Mucosa of descending colon (tissue), 3 donors: ENCODE measurements at regions not wholly inside any gene's neighbourhood (a gene's known extent, or its start where the extent isn't known, plus 50 kb on each side); places are given as distances from the start of the nearest gene placed in this dataset.
A peak's percentile ranks its signal among the peaks of the same experiment; 100 is the strongest.

ENCODE experiments used
- ATAC-seq: fragments of 200-7000 bp; cut with Tn5 transposase; one replicate; pipeline ENCODE4 v1.9.1; 2020; ENCODE audit warnings: mild to moderate bottlenecking, moderate library complexity
- DNase-seq, 3 donors: peaks; one replicate each; pipeline ENCODE4 v3.0.0-alpha.2; 2020
- H3K36me3 ChIP-seq: fragments of 200-600 bp; one replicate; pipeline ENCODE4 v1.8.0; 2021; ENCODE audit warnings: low read depth, mild to moderate bottlenecking
- H3K4me1 ChIP-seq: fragments of 200-600 bp; one replicate; pipeline ENCODE4 v1.8.0; 2021; ENCODE audit warnings: low read depth, mild to moderate bottlenecking
- H3K4me3 ChIP-seq: fragments of 200-600 bp; one replicate; pipeline ENCODE4 v1.8.0; 2021; ENCODE audit warnings: mild to moderate bottlenecking
- H3K9me3 ChIP-seq: fragments of 200-600 bp; one replicate; pipeline ENCODE4 v1.8.0; 2021; ENCODE audit warnings: mild to moderate bottlenecking
- intact Hi-C, 2 donors: fragments of 100-400 bp; cut with DNase I in 1 of 2; cut with micrococcal nuclease in 1 of 2; formaldehyde crosslinking; loops; one replicate each; pipeline versions ENCODE4 v1.11.0 to v1.11.1; 2022; cut with DNase I, micrococcal nuclease
- TF ChIP-seq, protein P1 (sequence below): fragments of 200-600 bp; IDR thresholded peaks from one replicate; pipeline ENCODE4 v1.8.0; 2022; ENCODE audit warnings: antibody characterized with exemption, mild to moderate bottlenecking
- donor health status: DM: no; HTN: no; CAD: no; lungs with moderate emphysema.
- donor health status: DM: no; HTN: no; CAD: no.
- donor health status: DM: no; HTN: yes; CAD: no.

DNA sequence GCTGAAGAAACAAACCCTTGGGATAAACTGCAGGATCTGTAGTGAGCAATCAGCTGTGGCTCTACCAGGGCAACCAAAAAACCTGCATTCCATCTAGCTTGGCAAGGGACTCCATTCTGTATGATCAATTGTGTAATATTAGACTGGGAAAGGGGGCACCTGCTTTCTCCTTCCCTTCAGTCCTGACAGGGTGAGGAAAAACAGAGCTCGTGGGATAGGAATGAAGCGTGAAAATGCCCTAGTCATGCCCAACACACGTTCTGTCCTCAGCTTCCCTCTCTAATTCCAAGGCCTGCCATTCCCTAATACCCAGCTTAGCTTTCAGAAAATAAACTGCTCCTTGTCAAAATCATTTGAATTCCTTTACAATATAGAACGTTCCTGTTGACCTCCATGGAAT lies 442.3 kb downstream of the PLPP3 start:
- Histone ChIP-seq H3K36me3 (no peaks in the 10 kb centered on the region), H3K4me3 (no peak overlapping the region), H3K9me3 (no peaks in the 10 kb centered on the region), H3K4me1 (peaks cover 4% of the 10 kb centered on the region)
- ATAC-seq (no peak), DNase-seq (no peak)
- TF ChIP-seq, protein P1, sequence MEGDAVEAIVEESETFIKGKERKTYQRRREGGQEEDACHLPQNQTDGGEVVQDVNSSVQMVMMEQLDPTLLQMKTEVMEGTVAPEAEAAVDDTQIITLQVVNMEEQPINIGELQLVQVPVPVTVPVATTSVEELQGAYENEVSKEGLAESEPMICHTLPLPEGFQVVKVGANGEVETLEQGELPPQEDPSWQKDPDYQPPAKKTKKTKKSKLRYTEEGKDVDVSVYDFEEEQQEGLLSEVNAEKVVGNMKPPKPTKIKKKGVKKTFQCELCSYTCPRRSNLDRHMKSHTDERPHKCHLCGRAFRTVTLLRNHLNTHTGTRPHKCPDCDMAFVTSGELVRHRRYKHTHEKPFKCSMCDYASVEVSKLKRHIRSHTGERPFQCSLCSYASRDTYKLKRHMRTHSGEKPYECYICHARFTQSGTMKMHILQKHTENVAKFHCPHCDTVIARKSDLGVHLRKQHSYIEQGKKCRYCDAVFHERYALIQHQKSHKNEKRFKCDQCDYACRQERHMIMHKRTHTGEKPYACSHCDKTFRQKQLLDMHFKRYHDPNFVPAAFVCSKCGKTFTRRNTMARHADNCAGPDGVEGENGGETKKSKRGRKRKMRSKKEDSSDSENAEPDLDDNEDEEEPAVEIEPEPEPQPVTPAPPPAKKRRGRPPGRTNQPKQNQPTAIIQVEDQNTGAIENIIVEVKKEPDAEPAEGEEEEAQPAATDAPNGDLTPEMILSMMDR: no peak
- intact Hi-C loops: no loop called here

DNA sequence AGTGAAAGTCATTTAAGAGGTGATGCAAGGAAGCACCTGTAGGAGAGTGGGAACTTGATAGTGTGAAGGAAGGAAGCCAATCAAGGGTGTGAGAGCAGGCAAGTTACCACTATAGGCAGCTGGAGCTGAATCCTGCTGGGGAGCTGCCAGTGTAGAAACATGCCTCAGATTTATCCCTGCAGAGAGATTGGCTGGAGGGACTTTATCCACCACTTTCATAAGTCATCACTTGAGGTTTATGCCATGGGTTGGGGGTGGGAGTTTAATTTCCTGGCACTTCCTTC lies 443.6 kb downstream of the PLPP3 start:
- TF ChIP-seq, protein P1: no peak
- no peaks in the 10 kb centered on the region for H3K4me1 ChIP-seq
- no peaks in the 10 kb centered on the region for H3K9me3 ChIP-seq
- DNase-seq (no peak), ATAC-seq (no peak)
- no peaks in the 10 kb centered on the region for H3K36me3 ChIP-seq
- no peak overlapping the region for H3K4me3 ChIP-seq
- intact Hi-C loops: no loop called here

DNA sequence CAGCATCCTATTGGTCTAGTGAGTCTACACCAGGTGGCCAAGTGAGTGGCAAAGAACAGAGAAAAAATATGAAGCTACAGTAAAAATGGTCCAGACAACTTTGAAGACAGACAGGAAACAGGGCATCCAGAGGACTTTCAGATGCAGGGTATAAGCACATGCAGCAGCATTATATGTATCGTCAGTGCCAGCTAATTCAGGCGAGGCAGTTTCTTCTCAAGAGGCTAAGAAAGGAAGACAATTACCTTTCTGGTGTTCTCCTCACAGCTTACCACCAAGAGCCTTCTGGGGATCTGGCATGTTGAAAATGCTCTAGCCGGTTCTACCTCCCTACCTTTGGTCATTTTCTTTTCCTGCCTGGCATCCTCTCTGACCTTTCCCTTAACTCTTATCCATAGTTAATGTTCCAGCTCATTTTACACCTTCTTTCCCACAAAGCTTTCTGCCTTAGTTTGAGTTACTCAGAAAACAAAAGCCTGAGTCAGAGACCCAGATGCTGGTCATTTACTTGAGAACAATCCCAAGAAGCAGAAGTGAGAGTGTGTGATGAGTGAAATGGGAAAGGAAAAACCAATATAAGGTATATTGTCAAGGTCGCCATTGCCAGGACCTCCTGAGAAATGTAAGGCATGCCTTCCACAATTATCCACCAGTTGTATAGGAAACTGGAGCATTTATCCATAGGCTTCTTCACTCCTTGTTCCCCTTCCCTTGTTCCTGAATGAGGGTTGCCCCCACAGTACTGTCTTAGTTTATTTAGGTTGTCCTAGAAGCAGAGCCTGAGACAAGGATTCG lies 444.1 kb downstream of the PLPP3 start:
- TF ChIP-seq, protein P1: no peak
- no peaks in the 10 kb centered on the region for H3K9me3 ChIP-seq
- no peaks in the 10 kb centered on the region for H3K4me1 ChIP-seq
- H3K36me3 ChIP-seq: no peaks in the 10 kb centered on the region
- H3K4me3 ChIP-seq: no peak overlapping the region
- intact Hi-C loops: no loop called here
- DNase-seq (no peak), ATAC-seq (no peak)

DNA sequence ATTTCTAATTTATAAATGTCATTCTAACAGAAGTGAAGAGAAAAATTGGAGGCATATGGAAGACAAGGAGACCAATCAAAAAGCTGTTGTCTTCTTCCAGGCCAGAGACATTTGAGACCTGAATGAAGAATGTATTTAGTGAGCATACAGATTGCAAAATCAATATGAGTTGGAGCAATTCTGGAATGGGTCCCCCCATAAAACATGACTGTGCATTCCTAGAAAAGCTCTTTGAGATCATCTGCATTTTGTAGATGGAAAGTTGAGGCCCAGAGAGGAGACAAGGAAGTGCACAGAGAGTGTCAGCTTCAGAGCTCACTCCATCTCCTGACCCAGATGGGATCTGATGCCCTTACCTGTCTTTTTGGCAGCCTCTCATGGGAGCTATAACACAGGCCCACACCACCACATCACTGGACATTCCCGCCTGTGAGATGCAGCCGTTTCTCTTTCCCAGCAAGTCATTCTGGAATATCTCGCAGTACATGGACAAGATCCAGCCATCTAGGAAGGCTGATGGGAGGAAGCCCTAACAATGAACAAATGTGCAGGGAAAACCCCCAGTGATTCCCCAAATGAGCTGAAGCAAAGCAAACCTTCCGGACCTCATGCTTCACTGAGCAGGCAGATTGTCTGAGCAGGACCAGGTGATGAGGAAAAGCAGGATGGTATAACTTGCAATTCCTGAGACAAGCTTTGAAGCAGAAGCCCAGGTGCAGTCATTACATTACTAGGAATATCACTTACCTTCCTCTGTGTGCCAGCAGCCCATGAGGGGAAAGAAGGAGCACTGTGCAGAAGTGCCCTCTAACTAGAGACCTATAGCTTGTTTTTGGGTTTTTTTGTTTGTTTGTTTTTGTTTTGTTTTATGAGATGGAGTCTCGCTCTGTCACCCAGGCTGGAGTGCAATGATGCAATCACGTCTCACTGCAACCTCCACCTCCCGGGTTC lies 445.6 kb downstream of the PLPP3 start:
- H3K4me1 ChIP-seq: no peaks in the 10 kb centered on the region
- DNase-seq: no peak
- no peaks in the 10 kb centered on the region for H3K36me3 ChIP-seq
- no peaks in the 10 kb centered on the region for H3K9me3 ChIP-seq
- intact Hi-C loops: no loop called here
- H3K4me3 ChIP-seq: no peak overlapping the region
- ATAC-seq: no peak
- TF ChIP-seq, protein P1: no peak

DNA sequence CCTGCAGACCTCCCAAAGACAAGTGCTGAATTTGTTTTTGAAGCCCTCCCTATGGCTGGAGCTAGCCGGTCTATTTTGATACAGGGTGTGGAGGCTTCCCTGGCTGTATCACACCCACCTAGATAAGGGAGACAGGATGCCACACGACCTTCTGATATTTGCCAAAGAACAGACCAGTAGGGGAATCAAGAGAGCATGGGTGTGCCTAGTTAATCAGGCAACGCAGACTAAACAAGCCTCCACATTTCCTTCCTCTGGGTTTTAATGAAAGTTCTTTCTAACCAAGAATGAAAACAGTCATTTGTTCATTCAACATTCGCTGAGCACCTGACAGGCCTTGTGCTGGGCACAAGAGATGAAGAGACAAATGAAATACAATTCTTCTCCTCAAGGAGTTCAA lies 446.8 kb downstream of the PLPP3 start:
- intact Hi-C loops: no loop called here
- TF ChIP-seq, protein P1: no peak

More for the DNA sequence above, 446.8 kb downstream of the PLPP3 start:
- peak; percentile 64 for ATAC-seq
- Histone ChIP-seq H3K9me3 (no peaks in the 10 kb centered on the region), H3K4me3 (no peak overlapping the region), H3K36me3 (no peaks in the 10 kb centered on the region), H3K4me1 (no peaks in the 10 kb centered on the region)
- no peak for DNase-seq
